ENCODE measurements at regions not wholly inside any gene's neighbourhood (a gene's known extent, or its start where the extent isn't known, plus 50 kb on each side); places are given as distances from the start of the nearest gene placed in this dataset.
"Not testable (repeated sequence)": the region's sequence is repeated elsewhere in the genome, so short reads cannot be mapped to it uniquely, and the experiment has no call there.

GRCh38 chr4:56134834-56135233 is 186.1 kb downstream of the CEP135 start:
- DNase-seq, result not testable (repeated sequence)

- peak; percentile 84 for DNase-seq
These were observed 185.5 kb downstream of the CEP135 start for GRCh38 chr4:56134266-56134665.

DNA sequence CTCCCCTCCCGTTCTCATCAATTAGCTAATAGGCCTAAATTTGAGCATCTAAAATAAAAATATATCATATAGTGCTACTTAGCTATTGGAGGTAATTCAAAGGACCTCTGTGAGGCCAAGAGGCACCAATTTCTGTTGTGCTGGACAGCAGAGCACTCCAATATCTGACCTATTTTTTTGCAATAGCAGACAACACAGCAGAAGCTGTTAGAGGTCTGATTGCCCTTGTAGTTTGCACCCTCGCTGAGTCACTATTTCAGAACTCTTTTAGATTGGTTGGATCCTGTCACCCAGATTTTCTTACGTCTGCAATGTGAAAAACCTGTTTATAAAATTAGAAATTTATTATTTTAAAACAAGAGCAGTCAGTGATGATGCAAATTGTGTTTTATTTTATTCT is 184.1 kb downstream of the CEP135 start:
- DNase-seq, result no peak

GRCh38 chr4:56132188-56132587 is 183.4 kb downstream of the CEP135 start:
- DNase-seq, result not testable (repeated sequence)

DNA sequence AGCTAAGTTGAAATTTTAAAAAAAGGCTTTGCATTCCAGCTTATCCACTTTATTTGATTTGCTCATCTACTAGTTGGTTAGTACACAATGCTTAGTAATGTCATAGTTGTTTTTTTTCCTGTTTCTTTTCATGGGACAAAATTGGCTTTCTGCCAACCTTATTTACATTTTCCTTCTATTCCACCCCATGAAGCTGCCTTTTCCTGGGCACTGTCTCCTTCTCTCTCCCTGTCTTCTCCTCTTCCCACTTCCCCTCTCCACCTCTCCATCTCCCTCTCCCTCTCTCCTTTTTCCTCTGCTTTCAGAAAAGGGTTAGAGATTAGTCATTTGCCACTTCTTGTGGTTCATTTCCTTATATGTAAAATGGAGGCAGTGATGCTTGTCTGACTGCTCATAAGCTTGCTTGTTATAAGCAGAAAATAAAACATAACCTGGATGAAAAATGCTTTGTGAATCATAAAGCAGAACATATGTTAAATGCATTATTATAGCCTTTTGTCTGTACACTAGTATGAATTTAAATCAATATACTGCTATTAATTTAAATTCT is 181.9 kb downstream of the CEP135 start:
- DNase-seq, result no peak

GRCh38 chr4:56129431-56129861 is 180.7 kb downstream of the CEP135 start:
- peak; percentile 49 for DNase-seq

DNA sequence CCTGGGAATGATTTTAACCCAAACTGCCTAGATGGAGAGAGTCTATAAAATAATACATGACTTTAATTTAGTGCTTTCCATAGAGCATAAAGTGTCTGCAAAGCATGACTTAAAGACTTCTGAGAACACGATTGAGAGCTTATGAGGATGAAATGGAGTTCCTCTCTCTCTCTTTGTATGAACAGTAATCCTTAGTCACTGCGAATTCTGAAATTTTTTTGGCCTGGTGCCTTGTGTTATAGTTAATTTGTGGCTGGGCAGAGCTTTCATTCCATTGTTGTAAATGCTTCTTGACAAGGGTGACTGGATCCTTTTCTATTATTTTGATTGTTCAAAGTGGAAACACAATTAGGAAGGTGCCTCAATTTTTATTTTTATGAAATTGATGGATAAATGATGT is 179.5 kb downstream of the CEP135 start:
- DNase-seq, result no peak

DNA sequence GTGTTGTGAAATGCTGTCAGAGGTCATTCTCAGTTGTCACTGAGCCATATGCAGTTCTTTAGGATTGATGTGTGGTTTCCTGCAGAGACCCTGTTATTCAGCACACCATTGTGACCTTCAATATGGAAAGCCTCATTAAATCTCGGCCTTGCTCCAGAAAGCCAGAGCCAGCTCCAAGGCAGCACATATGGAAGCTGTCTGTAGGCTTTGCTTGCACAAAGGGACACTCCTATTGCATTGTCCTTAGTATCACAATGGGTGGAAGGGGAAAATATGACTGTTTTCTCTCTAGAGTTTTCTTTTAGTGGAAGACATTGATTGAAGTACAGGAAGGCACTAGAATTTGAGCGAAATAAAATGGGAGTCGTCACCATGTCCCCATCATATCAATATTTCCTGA is 179.0 kb downstream of the CEP135 start:
- no peak for DNase-seq

GRCh38 chr4:56123547-56123946 is 174.8 kb downstream of the CEP135 start:
- no peak for DNase-seq

- no peak for DNase-seq
These were observed 174.3 kb downstream of the CEP135 start for GRCh38 chr4:56123051-56123450.

DNA sequence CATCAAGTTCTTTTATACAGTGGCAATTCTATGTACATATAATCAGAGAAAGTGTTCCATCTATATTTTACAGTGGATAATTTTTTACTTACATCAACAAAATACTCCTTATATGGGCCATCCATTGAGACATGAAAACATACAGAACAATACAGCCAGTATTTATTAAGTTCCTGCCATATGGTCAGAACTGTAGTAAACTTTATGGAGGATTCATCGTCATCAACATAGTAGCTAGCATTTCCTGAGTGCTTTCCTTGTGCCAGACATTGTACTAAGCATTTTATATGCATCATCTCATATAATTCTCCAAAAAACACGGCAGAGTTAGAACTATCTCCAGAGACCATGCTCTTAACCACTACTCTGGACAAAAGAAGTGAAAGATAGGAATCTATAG is 170.1 kb downstream of the CEP135 start:
- DNase-seq, result no peak

- DNase-seq, result peak; percentile 78
These were observed 169.3 kb downstream of the CEP135 start for GRCh38 chr4:56118055-56118454.

DNA sequence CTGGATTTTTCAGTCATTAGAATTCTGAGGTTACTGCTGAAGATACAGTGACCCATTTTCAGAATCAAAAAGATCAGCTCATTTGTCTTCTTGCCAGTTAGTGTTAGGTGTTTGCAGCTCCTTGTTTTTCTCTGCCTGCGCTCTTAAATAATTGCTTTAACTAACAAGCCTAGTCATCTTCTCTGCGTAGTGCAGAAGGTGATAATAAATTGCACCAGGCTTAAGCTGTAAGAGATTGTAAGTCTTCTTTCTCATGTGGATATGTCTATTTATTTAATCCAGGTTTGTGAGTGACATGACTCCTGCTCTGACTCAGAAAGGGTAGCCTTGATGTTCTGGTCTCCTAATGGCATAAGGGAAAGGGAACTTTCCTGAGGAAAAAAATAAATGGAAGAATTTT is 167.2 kb downstream of the CEP135 start:
- DNase-seq, result no peak

- no peak for DNase-seq
These were observed 163.6 kb downstream of the CEP135 start for GRCh38 chr4:56112377-56112776.

- DNase-seq, result no peak
These were observed 157.7 kb downstream of the CEP135 start for GRCh38 chr4:56106180-56107147.

GRCh38 chr4:56104188-56104587 is 155.4 kb downstream of the CEP135 start:
- DNase-seq, result no peak

- DNase-seq, result no peak
These were observed 153.9 kb downstream of the CEP135 start for GRCh38 chr4:56102601-56103000.

GRCh38 chr4:56099378-56099786 is 150.6 kb downstream of the CEP135 start:
- no peak for DNase-seq

DNA sequence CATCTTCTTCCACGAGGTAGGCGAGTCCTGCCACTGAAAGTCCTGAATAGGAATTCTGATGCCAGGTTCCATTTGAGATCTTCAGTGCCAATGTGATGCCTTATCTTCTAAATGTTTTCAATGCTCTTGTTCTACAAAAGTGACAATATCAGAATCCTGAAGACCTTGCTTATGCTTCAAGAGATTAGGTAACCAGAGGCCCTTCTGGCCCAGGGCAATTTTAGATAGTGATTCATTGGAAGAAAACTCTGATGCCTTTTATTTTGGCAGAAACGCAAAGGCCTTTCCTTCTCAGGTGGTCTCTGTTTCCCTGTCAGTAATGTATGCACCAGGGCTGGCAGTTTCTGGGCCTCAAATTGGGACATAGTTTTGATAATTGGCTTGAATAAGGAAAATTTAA is 144.8 kb downstream of the CEP135 start:
- peak; percentile 38 for DNase-seq

- no peak for DNase-seq
These were observed 143.8 kb downstream of the CEP135 start for GRCh38 chr4:56092540-56092939.

DNA sequence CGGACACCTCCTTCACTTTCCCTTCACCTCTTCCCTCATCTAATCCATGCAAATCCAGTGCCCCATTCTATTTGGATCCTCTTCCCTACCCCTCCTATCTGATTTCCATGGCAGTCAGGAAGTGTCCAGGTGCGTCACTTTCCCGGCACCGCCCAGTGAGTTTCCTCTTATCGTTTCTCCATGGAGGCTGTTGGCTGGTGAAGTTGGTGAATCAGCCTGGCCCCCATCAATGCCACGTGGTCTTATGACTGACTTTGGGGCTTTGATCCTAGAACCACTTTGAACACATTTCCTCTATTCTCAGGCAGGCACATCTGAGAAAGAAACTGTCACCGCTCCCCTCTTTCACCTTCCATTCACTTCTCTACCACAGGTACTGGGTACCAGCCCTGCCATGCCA is 137.8 kb downstream of the CEP135 start:
- DNase-seq, result no peak

DNA sequence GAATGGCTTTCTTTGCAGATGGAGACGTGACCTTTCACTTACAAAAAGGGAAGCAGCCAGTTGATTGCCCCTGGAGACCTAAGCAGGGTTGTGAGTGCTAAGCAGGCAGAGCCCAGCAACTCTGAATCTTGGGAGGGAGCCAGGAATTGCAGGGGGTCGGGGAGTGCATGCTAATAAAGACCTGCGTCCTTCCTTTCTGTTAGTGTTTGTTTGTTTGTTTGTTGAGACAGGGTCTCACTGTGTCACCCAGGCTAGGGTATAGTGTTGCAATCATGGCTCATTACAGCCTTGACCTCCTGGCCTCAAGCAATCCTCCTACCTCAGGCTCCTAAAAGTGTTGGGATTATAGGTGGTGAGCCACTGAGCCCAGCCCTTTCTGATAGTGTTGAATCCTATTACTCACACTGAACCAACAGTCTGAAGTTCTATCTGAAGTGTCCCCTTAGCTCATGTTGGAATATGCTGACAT is 137.4 kb downstream of the CEP135 start:
- no peak for DNase-seq

- no peak for DNase-seq
These were observed 136.5 kb downstream of the CEP135 start for GRCh38 chr4:56085275-56085674.

DNA sequence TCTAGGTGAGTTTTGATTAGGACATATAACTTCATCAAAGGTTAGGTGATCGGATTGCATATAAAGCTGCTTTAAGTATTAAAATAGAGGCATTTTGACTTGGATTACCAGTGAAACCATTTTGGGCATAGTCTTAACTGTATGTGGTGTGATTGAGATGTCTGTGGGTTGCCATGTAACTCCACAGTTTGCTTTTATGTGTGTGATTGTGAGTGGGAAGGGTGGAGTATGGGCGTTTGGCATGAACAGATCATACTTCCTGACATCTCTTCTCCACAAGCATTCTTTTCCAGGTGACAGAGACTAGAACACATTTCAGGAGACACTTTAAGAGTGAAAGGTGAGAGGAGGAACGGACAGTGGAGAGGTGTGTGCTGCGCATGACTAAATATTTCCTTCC is 136.1 kb downstream of the CEP135 start:
- no peak for DNase-seq

All from hematopoietic multipotent progenitor cell treated with erythropoietin and hydrocortisone succinate and interleukin-3 and kit ligand, for 4 days (in vitro differentiated cells).